DND-41 (cell line): ENCODE measurements at regions not wholly inside any gene's neighbourhood (a gene's known extent, or its start where the extent isn't known, plus 50 kb on each side); places are given as distances from the start of the nearest gene placed in this dataset.
"Not testable (repeated sequence)": the region's sequence is repeated elsewhere in the genome, so short reads cannot be mapped to it uniquely, and the experiment has no call there.

Experiments
- EZH2 ChIP-seq: IDR thresholded peaks from 3 replicates; pipeline ENCODE4 v1.6.1; 2012; ENCODE audit warnings: borderline replicate concordance, low read depth, mild to moderate bottlenecking, moderate library complexity, low read length, inconsistent platforms; ENCODE audit not compliant: severe bottlenecking
- TF ChIP-seq, protein P1 (sequence below): IDR thresholded peaks from 2 replicates; pipeline ENCODE4 v1.5.1; 2012; ENCODE audit warnings: borderline replicate concordance, low read length, moderate library complexity, mild to moderate bottlenecking; ENCODE audit not compliant: poor library complexity, severe bottlenecking; ENCODE audit errors: extremely low read depth

DNA sequence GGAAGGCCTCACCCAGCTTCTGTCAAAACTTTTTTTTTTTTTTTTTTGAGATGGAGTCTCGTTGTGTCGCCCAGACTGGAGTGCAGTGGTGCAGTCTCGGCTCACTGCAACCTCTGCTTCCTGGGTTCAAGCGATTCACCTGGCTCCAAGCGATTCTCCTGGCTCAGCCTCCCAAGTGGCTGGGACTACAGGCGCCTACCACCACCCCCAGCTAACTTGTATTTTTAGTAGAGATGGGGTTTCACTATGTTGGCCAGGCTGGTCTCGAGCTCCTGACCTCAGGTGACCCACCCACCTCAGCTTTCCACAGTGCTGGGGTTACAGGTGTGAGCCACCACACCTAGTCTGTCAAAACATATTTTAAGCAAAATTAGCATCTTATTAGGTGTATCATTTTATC is 71.7 kb upstream of the WNT7B start:
- TF ChIP-seq, protein P1, sequence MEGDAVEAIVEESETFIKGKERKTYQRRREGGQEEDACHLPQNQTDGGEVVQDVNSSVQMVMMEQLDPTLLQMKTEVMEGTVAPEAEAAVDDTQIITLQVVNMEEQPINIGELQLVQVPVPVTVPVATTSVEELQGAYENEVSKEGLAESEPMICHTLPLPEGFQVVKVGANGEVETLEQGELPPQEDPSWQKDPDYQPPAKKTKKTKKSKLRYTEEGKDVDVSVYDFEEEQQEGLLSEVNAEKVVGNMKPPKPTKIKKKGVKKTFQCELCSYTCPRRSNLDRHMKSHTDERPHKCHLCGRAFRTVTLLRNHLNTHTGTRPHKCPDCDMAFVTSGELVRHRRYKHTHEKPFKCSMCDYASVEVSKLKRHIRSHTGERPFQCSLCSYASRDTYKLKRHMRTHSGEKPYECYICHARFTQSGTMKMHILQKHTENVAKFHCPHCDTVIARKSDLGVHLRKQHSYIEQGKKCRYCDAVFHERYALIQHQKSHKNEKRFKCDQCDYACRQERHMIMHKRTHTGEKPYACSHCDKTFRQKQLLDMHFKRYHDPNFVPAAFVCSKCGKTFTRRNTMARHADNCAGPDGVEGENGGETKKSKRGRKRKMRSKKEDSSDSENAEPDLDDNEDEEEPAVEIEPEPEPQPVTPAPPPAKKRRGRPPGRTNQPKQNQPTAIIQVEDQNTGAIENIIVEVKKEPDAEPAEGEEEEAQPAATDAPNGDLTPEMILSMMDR = not testable (repeated sequence)
- TF ChIP-seq EZH2 = not testable (repeated sequence)
